ENCODE measurements at regions not wholly inside any gene's neighbourhood (a gene's known extent, or its start where the extent isn't known, plus 50 kb on each side); places are given as distances from the start of the nearest gene placed in this dataset.

GRCh38 chr3:167095976-167096375 is 284.1 kb downstream of the ZBBX start:
- POLR2A ChIA-PET, result no interaction called here
- Histone ChIP-seq H3K4me2 (ENCODE audit: low read depth, low read length) (no peak overlapping the region), H2AFZ (ENCODE audit: low read length) (no peak overlapping the region), H3K9me3 (ENCODE audit: low read length) (no peaks in the 10 kb centered on the region), H3K79me2 (ENCODE audit: insufficient read depth, low read length) (no peaks in the 10 kb centered on the region), H3K27ac (ENCODE audit: extremely low read length, insufficient read depth, low read length) (no peak overlapping the region), H3K4me3 (replicated peaks in 1 of 3; ENCODE audit: insufficient read depth in 1 of 3, low read depth in 2 of 3, low read length in 3 of 3) (no peak overlapping the region), H4K20me1 (ENCODE audit: insufficient read depth, low read length) (no peaks in the 10 kb centered on the region), H3K9ac (ENCODE audit: insufficient read depth, low read depth, low read length) (no peak overlapping the region), H3K27me3 (ENCODE audit: control insufficient read depth in 1 of 2, insufficient read depth in 2 of 2, low read length in 2 of 2) (no peaks in the 10 kb centered on the region; a peak in 1 of 5 replicates), H3K36me3 (replicated peaks in 1 of 2; ENCODE audit: control insufficient read depth in 1 of 2, insufficient read depth in 2 of 2, low read length in 2 of 2) (no peaks in the 10 kb centered on the region), H3K4me1 (ENCODE audit: insufficient read depth, low read length) (no peaks in the 10 kb centered on the region)
- DNase-seq (ENCODE audit: low spot score), result no peak
- BruUV-seq (replicated peaks), result no TSS peak
- 2% methylated on average over 2 of the region's 2 CpGs for WGBS (ENCODE audit: low lambda C conversion rate)
- TF ChIP-seq PBX2 (CRISPR knock-in tag; IDR thresholded peaks at IDR 0.05), result no peak
- TF ChIP-seq TERF1 (CRISPR knock-in tag; IDR thresholded peaks at IDR 0.05), result no peak
- no peak for TF ChIP-seq TGIF2 (CRISPR knock-in tag; IDR thresholded peaks at IDR 0.05)
- TF ChIP-seq CCAR2 (optimal IDR thresholded peaks at IDR 0.05; ENCODE audit: low read depth, low read length), result no peak
- no peak for TF ChIP-seq ZFP82 (CRISPR knock-in tag; IDR thresholded peaks at IDR 0.05; ENCODE audit: borderline replicate concordance)
- no peak for TF ChIP-seq ZFP36L2 (CRISPR knock-in tag; IDR thresholded peaks at IDR 0.05)
- TF ChIP-seq ETV5 (CRISPR knock-in tag; IDR thresholded peaks at IDR 0.05; ENCODE audit: borderline replicate concordance), result no peak
- TF ChIP-seq ZNF547 (CRISPR knock-in tag; IDR thresholded peaks at IDR 0.05), result no peak
- no peak for TF ChIP-seq KDM2A (CRISPR knock-in tag; IDR thresholded peaks at IDR 0.05; ENCODE audit: borderline replicate concordance, low read depth)
- no peak for TF ChIP-seq ZBTB42 (CRISPR knock-in tag; IDR thresholded peaks at IDR 0.05)
- TF ChIP-seq ZNF629 (CRISPR knock-in tag; conservative IDR thresholded peaks at IDR 0.05), result no peak
- TF ChIP-seq DR1 (CRISPR knock-in tag; IDR thresholded peaks at IDR 0.05), result no peak
- intact Hi-C loops (cut with micrococcal nuclease; ENCODE audit: unreplicated experiment) (no loop called here), in situ Hi-C loops (cut with HindIII; ENCODE audit: extremely low pct_ligation_motif_present, low pct_unique_long_range_greater_than_20kb) (no loop called here)
- ATAC-seq, result no peak
- CTCF ChIA-PET (ENCODE audit: low intra/inter-chr PET ratio, low total read pairs), result no interaction called here
- FAIRE-seq, result no peak

Data from HepG2 (cell line).